ENCODE measurements at regions not wholly inside any gene's neighbourhood (a gene's known extent, or its start where the extent isn't known, plus 50 kb on each side); places are given as distances from the start of the nearest gene placed in this dataset.

GRCh38 chr14:71602524-71602923 lies 329.7 kb upstream of the RGS6 start:
- H3K27ac ChIP-seq (ENCODE audit: low read length), result no peak overlapping the region
- no peaks in the 10 kb centered on the region for H3K9me3 ChIP-seq (ENCODE audit: control insufficient read depth, insufficient read depth, low read length)
- H3K36me3 ChIP-seq (ENCODE audit: control insufficient read depth, insufficient read depth, low read length), result no peaks in the 10 kb centered on the region
- no peak overlapping the region for H3K4me3 ChIP-seq (ENCODE audit: low read length)
- H3K27me3 ChIP-seq (ENCODE audit: control insufficient read depth, insufficient read depth, low read length), result no peaks in the 10 kb centered on the region
- peaks cover 2% of the 10 kb centered on the region; the same call in 1 of the 2 replicates for H3K4me1 ChIP-seq (ENCODE audit: control insufficient read depth, insufficient read depth, low read length)
- DNase-seq (ENCODE audit: low read depth, low spot score), result no peak
- WGBS (ENCODE audit: insufficient coverage, insufficient read length), result no CpG with 5 or more reads among the region's 5 CpGs

DNA sequence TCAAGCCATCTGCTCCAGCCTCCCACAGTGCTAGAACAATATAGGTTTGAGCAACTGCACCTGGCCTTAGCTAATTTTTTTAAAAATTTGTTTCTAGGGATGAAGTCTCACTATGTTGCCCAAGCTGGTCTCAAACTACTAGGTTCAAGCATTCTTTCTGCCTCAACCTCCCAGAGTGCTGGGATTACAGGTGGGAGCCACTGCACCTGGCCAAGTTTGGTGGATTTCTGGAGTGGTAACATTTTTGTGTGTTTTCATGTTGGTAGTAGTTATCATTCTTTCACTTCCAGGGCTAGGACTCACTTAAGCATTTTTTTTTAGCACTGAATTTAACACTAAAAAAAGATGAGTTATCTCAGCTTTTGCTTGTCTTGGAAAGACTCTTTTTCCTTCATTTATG lies 328.0 kb upstream of the RGS6 start:
- DNase-seq (ENCODE audit: low read depth, low spot score), result no peak
- Histone ChIP-seq H3K27ac (ENCODE audit: low read length) (no peak overlapping the region), H3K4me3 (ENCODE audit: low read length) (no peak overlapping the region), H3K36me3 (ENCODE audit: control insufficient read depth, insufficient read depth, low read length) (no peaks in the 10 kb centered on the region), H3K9me3 (ENCODE audit: control insufficient read depth, insufficient read depth, low read length) (no peaks in the 10 kb centered on the region), H3K27me3 (ENCODE audit: control insufficient read depth, insufficient read depth, low read length) (no peaks in the 10 kb centered on the region), H3K4me1 (ENCODE audit: control insufficient read depth, insufficient read depth, low read length) (peaks cover 2% of the 10 kb centered on the region; the same call in 1 of the 2 replicates)

- Histone ChIP-seq H3K4me3 (ENCODE audit: low read length) (no peak overlapping the region), H3K27ac (ENCODE audit: low read length) (no peak overlapping the region), H3K4me1 (ENCODE audit: control insufficient read depth, insufficient read depth, low read length) (peaks cover 2% of the 10 kb centered on the region; the same call in 1 of the 2 replicates), H3K9me3 (ENCODE audit: control insufficient read depth, insufficient read depth, low read length) (no peaks in the 10 kb centered on the region), H3K36me3 (ENCODE audit: control insufficient read depth, insufficient read depth, low read length) (no peaks in the 10 kb centered on the region), H3K27me3 (ENCODE audit: control insufficient read depth, insufficient read depth, low read length) (no peaks in the 10 kb centered on the region)
- no CpG with 5 or more reads among the region's 5 CpGs for WGBS (ENCODE audit: insufficient coverage, insufficient read length)
- no peak for DNase-seq (ENCODE audit: low read depth, low spot score)
Measured at GRCh38 chr14:71606064-71606463, 326.2 kb upstream of the RGS6 start.

- peaks cover 2% of the 10 kb centered on the region; the same call in 1 of the 2 replicates for H3K4me1 ChIP-seq (ENCODE audit: control insufficient read depth, insufficient read depth, low read length)
- H3K36me3 ChIP-seq (ENCODE audit: control insufficient read depth, insufficient read depth, low read length), result no peaks in the 10 kb centered on the region
- no peaks in the 10 kb centered on the region for H3K27me3 ChIP-seq (ENCODE audit: control insufficient read depth, insufficient read depth, low read length)
- H3K4me3 ChIP-seq (ENCODE audit: low read length), result no peak overlapping the region
- H3K9me3 ChIP-seq (ENCODE audit: control insufficient read depth, insufficient read depth, low read length), result no peaks in the 10 kb centered on the region
- WGBS (ENCODE audit: insufficient coverage, insufficient read length), result no CpG with 5 or more reads among the region's 5 CpGs
- no peak overlapping the region for H3K27ac ChIP-seq (ENCODE audit: low read length)
- no peak for DNase-seq (ENCODE audit: low read depth, low spot score)
Measured at GRCh38 chr14:71606575-71606974, 325.7 kb upstream of the RGS6 start.

DNA sequence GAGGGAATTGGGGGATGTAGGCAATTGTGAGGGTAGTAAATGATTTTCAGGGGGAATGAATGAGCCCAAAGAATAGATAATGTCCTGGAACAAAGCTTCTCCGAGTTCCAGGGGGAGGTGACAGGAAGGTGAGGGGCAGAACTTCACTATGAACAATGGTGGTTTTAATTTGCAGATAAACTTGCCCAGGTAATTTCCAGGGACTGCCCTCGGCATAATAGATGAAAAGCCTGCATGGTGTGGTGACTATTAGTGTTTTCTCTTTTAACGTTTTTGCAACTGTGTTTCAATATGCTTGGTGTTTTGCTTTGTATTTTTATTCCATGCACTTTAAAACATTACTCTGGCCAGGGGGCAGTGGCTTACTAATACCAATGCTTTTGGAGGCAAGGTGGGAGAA lies 325.2 kb upstream of the RGS6 start:
- no peak overlapping the region for H3K4me3 ChIP-seq (ENCODE audit: low read length)
- H3K4me1 ChIP-seq (ENCODE audit: control insufficient read depth, insufficient read depth, low read length), result peaks cover 2% of the 10 kb centered on the region; the same call in 1 of the 2 replicates
- H3K27me3 ChIP-seq (ENCODE audit: control insufficient read depth, insufficient read depth, low read length), result no peaks in the 10 kb centered on the region
- no peak overlapping the region for H3K27ac ChIP-seq (ENCODE audit: low read length)
- no peaks in the 10 kb centered on the region for H3K9me3 ChIP-seq (ENCODE audit: control insufficient read depth, insufficient read depth, low read length)
- no peaks in the 10 kb centered on the region for H3K36me3 ChIP-seq (ENCODE audit: control insufficient read depth, insufficient read depth, low read length)
- DNase-seq (ENCODE audit: low read depth, low spot score), result no peak
- no CpG with 5 or more reads among the region's 3 CpGs for WGBS (ENCODE audit: insufficient coverage, insufficient read length)

DNA sequence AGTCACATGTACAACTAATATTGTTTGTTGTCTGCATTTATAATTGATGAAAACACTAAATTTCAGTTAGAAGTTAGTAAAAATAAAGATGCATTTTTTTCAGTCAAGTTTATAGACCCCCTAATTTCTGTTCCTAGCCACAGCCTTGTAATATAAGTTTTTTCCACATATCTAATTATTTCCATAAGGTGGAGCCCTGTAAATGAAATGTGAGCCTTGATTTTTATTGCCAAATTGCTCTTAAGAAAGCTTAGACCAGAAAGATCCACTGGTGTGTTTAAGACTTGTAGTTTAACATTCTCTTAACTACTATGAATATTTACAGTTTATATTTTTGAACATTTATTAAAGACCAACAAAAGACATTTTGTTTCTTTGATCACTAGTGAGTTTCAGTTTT lies 322.1 kb upstream of the RGS6 start:
- H3K27ac ChIP-seq (ENCODE audit: low read length), result no peak overlapping the region
- H3K4me1 ChIP-seq (ENCODE audit: control insufficient read depth, insufficient read depth, low read length), result peaks cover 2% of the 10 kb centered on the region; the same call in 1 of the 2 replicates
- H3K4me3 ChIP-seq (ENCODE audit: low read length), result no peak overlapping the region
- no peaks in the 10 kb centered on the region for H3K9me3 ChIP-seq (ENCODE audit: control insufficient read depth, insufficient read depth, low read length)
- no peaks in the 10 kb centered on the region for H3K36me3 ChIP-seq (ENCODE audit: control insufficient read depth, insufficient read depth, low read length)
- no peak for DNase-seq (ENCODE audit: low read depth, low spot score)
- H3K27me3 ChIP-seq (ENCODE audit: control insufficient read depth, insufficient read depth, low read length), result no peaks in the 10 kb centered on the region

DNA sequence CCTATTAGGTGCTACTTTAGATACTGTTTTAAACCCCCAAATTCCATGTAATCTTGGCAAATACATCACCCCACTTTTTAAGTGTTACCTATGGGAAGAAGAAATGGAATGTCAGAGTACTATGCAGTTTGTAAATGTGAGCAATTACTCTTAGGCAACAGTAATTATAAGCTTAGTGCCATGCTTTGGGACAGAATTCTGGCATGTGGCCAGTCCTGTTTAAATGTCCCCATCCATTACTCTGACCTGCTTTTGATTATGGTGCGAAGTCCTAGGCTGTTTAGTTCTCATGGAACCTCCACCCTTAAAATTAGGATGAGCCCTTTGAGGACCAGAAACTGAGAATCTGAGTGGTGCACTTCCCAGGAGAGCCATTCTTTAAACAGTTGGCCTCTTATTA lies 321.4 kb upstream of the RGS6 start:
- no peaks in the 10 kb centered on the region for H3K27me3 ChIP-seq (ENCODE audit: control insufficient read depth, insufficient read depth, low read length)
- no peak overlapping the region for H3K27ac ChIP-seq (ENCODE audit: low read length)
- H3K9me3 ChIP-seq (ENCODE audit: control insufficient read depth, insufficient read depth, low read length), result no peaks in the 10 kb centered on the region
- WGBS (ENCODE audit: insufficient coverage, insufficient read length), result no CpG with 5 or more reads among the region's 1 CpG
- H3K36me3 ChIP-seq (ENCODE audit: control insufficient read depth, insufficient read depth, low read length), result no peaks in the 10 kb centered on the region
- peaks cover 2% of the 10 kb centered on the region; the same call in 1 of the 2 replicates for H3K4me1 ChIP-seq (ENCODE audit: control insufficient read depth, insufficient read depth, low read length)
- no peak overlapping the region for H3K4me3 ChIP-seq (ENCODE audit: low read length)
- DNase-seq (ENCODE audit: low read depth, low spot score), result no peak

GRCh38 chr14:71613168-71613567 lies 319.1 kb upstream of the RGS6 start:
- DNase-seq (ENCODE audit: low read depth, low spot score), result no peak
- Histone ChIP-seq H3K27ac (ENCODE audit: low read length) (no peak overlapping the region), H3K27me3 (ENCODE audit: control insufficient read depth, insufficient read depth, low read length) (no peaks in the 10 kb centered on the region), H3K4me1 (ENCODE audit: control insufficient read depth, insufficient read depth, low read length) (no peaks in the 10 kb centered on the region), H3K4me3 (ENCODE audit: low read length) (no peak overlapping the region), H3K9me3 (ENCODE audit: control insufficient read depth, insufficient read depth, low read length) (no peaks in the 10 kb centered on the region), H3K36me3 (ENCODE audit: control insufficient read depth, insufficient read depth, low read length) (no peaks in the 10 kb centered on the region)
- WGBS (ENCODE audit: insufficient coverage, insufficient read length), result no CpG with 5 or more reads among the region's 1 CpG

DNA sequence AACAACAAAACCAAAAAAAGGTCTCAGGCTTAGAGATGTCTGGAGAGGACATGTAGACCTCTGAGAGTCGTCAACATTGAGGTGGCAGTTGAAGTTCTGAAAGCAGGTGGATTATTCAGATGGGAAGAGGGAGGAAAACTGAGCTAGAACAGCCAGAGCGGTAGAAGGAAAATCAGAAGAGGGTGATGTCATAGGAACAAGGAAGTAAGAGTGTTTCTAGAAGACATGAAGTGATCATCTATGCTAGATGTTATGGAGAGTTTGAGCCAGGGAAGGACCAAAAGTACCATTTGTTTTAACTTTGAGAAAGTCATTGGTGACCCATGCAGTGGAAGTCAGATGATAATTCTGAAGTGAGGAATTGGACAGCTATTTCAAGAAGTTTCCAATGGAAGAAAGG lies 316.2 kb upstream of the RGS6 start:
- no peaks in the 10 kb centered on the region for H3K9me3 ChIP-seq (ENCODE audit: control insufficient read depth, insufficient read depth, low read length)
- no peaks in the 10 kb centered on the region for H3K36me3 ChIP-seq (ENCODE audit: control insufficient read depth, insufficient read depth, low read length)
- no peak for DNase-seq (ENCODE audit: low read depth, low spot score)
- no peak overlapping the region for H3K4me3 ChIP-seq (ENCODE audit: low read length)
- H3K27ac ChIP-seq (ENCODE audit: low read length), result no peak overlapping the region
- no peaks in the 10 kb centered on the region for H3K4me1 ChIP-seq (ENCODE audit: control insufficient read depth, insufficient read depth, low read length)
- H3K27me3 ChIP-seq (ENCODE audit: control insufficient read depth, insufficient read depth, low read length), result no peaks in the 10 kb centered on the region
- WGBS (ENCODE audit: insufficient coverage, insufficient read length), result no CpG with 5 or more reads among the region's 2 CpGs

- H3K27ac ChIP-seq (ENCODE audit: low read length), result no peak overlapping the region
- no peak for DNase-seq (ENCODE audit: low read depth, low spot score)
- H3K9me3 ChIP-seq (ENCODE audit: control insufficient read depth, insufficient read depth, low read length), result no peaks in the 10 kb centered on the region
- H3K36me3 ChIP-seq (ENCODE audit: control insufficient read depth, insufficient read depth, low read length), result no peaks in the 10 kb centered on the region
- no CpG with 5 or more reads among the region's 3 CpGs for WGBS (ENCODE audit: insufficient coverage, insufficient read length)
- H3K4me1 ChIP-seq (ENCODE audit: control insufficient read depth, insufficient read depth, low read length), result no peaks in the 10 kb centered on the region
- H3K27me3 ChIP-seq (ENCODE audit: control insufficient read depth, insufficient read depth, low read length), result no peaks in the 10 kb centered on the region
- H3K4me3 ChIP-seq (ENCODE audit: low read length), result no peak overlapping the region
Measured at GRCh38 chr14:71618047-71618446, 314.2 kb upstream of the RGS6 start.

GRCh38 chr14:71618716-71619115 lies 313.5 kb upstream of the RGS6 start:
- no peak for DNase-seq (ENCODE audit: low read depth, low spot score)
- no peak overlapping the region for H3K4me3 ChIP-seq (ENCODE audit: low read length)
- no peaks in the 10 kb centered on the region for H3K9me3 ChIP-seq (ENCODE audit: control insufficient read depth, insufficient read depth, low read length)
- H3K27me3 ChIP-seq (ENCODE audit: control insufficient read depth, insufficient read depth, low read length), result no peaks in the 10 kb centered on the region
- H3K4me1 ChIP-seq (ENCODE audit: control insufficient read depth, insufficient read depth, low read length), result no peaks in the 10 kb centered on the region
- no peaks in the 10 kb centered on the region for H3K36me3 ChIP-seq (ENCODE audit: control insufficient read depth, insufficient read depth, low read length)
- no peak overlapping the region for H3K27ac ChIP-seq (ENCODE audit: low read length)
- no CpG with 5 or more reads among the region's 5 CpGs for WGBS (ENCODE audit: insufficient coverage, insufficient read length)
